ENCODE measurements at regions not wholly inside any gene's neighbourhood (a gene's known extent, or its start where the extent isn't known, plus 50 kb on each side); places are given as distances from the start of the nearest gene placed in this dataset.

GRCh38 chr2:56960581-56960980 is 776.8 kb downstream of the CCDC85A start:
- Histone ChIP-seq H3K36me3 (ENCODE audit: control insufficient read depth in 2 of 2, extremely low read depth in 1 of 2, insufficient read depth in 2 of 2, low read length in 2 of 2) (no peaks in the 10 kb centered on the region), H2AFZ (ENCODE audit: low read depth, low read length) (no peak overlapping the region), H3K9ac (replicated peaks; ENCODE audit: extremely low read depth, insufficient read depth, low read length) (no peak overlapping the region), H3K4me1 (ENCODE audit: control insufficient read depth, extremely low read depth, insufficient read depth, low read length) (no peaks in the 10 kb centered on the region), H3K27me3 (ENCODE audit: control insufficient read depth in 2 of 2, insufficient read depth in 2 of 2, low read length in 2 of 2) (no peaks in the 10 kb centered on the region), H3K9me3 (replicated peaks; ENCODE audit: control insufficient read depth, insufficient read depth, low read length) (no peaks in the 10 kb centered on the region), H3K9me1 (replicated peaks; ENCODE audit: control insufficient read depth, extremely low read depth, insufficient read depth, low read length) (no peaks in the 10 kb centered on the region), H3K4me2 (ENCODE audit: insufficient read depth, low read length) (no peak overlapping the region), H3K79me2 (ENCODE audit: control insufficient read depth, insufficient read depth, low read length) (no peaks in the 10 kb centered on the region), H4K20me1 (replicated peaks; ENCODE audit: control insufficient read depth, extremely low read depth, insufficient read depth, low read length) (no peaks in the 10 kb centered on the region), H3K27ac (ENCODE audit: insufficient read depth, low read depth, low read length) (no peak overlapping the region), H3K4me3 (replicated peaks in 1 of 3; ENCODE audit: insufficient read depth in 1 of 3, low read depth in 1 of 3, low read length in 3 of 3) (no peak overlapping the region)
- intact Hi-C loops (cut with micrococcal nuclease), result no loop called here
- no peak for FAIRE-seq
- DNase-seq (ENCODE audit: low read depth, low spot score), result no peak
- CTCF ChIA-PET, result no interaction called here
- TF ChIP-seq POLR2A (IDR thresholded peaks at IDR 0.05; ENCODE audit: low read depth, low read length) (no peak), POLR2AphosphoS5 (IDR thresholded peaks at IDR 0.05; ENCODE audit: insufficient read depth, low read depth, low read length) (no peak), CTCF (IDR thresholded peaks at IDR 0.05; ENCODE audit: extremely low read depth in 1 of 2, insufficient read depth in 1 of 2, low read depth in 1 of 2, low read length in 2 of 2) (no peak), GATA2 (IDR thresholded peaks at IDR 0.05; ENCODE audit: insufficient read depth, insufficient read length, low read depth, low read length) (no peak), MYC (IDR thresholded peaks at IDR 0.05; ENCODE audit: low read depth, low read length) (no peak), EZH2 (IDR thresholded peaks at IDR 0.05; ENCODE audit: borderline replicate concordance, low read depth, low read length, severe bottlenecking) (no peak), JUN (IDR thresholded peaks at IDR 0.05; ENCODE audit: borderline replicate concordance, insufficient read depth, insufficient read length, low read depth) (no peak), FOS (IDR thresholded peaks at IDR 0.05; ENCODE audit: borderline replicate concordance, insufficient read depth, low read length) (no peak)
- TF ChIP-seq, protein P1, sequence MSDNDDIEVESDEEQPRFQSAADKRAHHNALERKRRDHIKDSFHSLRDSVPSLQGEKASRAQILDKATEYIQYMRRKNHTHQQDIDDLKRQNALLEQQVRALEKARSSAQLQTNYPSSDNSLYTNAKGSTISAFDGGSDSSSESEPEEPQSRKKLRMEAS (IDR thresholded peaks at IDR 0.05; ENCODE audit: insufficient read depth, insufficient read length), result no peak
- POLR2A ChIA-PET, result no interaction called here
- dilution Hi-C loops (cut with MboI; ENCODE audit: extremely low pct_ligation_motif_present, low sequenced_read_pairs), result no loop called here
- no TSS peak for BruUV-seq (replicated peaks)

Data from endothelial cell of umbilical vein (primary cell).